ENCODE measurements at regions not wholly inside any gene's neighbourhood (a gene's known extent, or its start where the extent isn't known, plus 50 kb on each side); places are given as distances from the start of the nearest gene placed in this dataset.

DNA sequence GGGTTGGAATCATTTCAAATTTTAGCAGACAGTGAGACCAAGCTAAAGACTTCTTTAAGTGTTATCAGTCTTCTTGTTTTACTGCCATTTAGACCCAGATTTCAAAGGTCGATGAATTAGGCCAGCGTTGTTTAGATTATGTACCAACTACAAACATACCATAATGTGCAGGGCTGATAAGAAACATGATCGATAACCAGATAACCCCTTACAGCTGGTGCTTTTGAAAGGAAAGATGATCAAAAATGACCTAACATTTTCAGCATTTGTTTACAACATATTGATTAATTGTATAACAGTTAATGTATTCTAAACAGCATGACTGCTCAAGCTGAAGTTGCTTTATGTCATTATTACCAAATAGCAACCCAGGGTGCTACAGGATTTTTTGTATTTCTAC lies 400.4 kb upstream of the FAM241A start:
- 9 to 10% methylated on average over 3 of the region's 3 CpGs for WGBS, 2 donors

DNA sequence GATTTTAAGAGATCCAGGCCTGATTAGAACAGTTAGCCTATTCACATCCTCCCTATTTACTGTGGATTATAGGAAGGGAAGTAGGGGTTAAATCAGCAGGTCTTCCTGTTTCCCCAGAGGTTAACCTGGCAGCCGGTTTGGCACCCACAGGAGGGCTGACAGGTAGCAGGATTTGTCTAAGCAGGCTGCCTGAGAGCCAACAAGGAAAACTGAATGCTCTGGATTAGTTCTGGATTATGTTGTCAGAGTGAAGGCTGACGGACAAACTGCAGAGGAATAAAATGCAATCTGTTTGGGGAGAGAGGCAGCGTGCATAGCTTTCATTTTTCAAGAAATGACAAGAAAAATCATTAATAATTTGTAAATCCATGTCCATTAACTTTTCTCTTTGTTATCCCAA lies 397.1 kb upstream of the FAM241A start:
- Histone ChIP-seq H3K36me3 (no peaks in the 10 kb centered on the region), H3K27me3 (no peaks in the 10 kb centered on the region), H3K4me3 (no peak overlapping the region), H3K4me1 (no peaks in the 10 kb centered on the region), H3K9me3 (no peaks in the 10 kb centered on the region), H3K27ac (no peak overlapping the region)
- DNase-seq (no peak), FAIRE-seq (no peak), ATAC-seq (no peak)
- intact Hi-C loops (cut with DNase I) = no loop called here
- TF ChIP-seq, protein P1, sequence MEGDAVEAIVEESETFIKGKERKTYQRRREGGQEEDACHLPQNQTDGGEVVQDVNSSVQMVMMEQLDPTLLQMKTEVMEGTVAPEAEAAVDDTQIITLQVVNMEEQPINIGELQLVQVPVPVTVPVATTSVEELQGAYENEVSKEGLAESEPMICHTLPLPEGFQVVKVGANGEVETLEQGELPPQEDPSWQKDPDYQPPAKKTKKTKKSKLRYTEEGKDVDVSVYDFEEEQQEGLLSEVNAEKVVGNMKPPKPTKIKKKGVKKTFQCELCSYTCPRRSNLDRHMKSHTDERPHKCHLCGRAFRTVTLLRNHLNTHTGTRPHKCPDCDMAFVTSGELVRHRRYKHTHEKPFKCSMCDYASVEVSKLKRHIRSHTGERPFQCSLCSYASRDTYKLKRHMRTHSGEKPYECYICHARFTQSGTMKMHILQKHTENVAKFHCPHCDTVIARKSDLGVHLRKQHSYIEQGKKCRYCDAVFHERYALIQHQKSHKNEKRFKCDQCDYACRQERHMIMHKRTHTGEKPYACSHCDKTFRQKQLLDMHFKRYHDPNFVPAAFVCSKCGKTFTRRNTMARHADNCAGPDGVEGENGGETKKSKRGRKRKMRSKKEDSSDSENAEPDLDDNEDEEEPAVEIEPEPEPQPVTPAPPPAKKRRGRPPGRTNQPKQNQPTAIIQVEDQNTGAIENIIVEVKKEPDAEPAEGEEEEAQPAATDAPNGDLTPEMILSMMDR (IDR thresholded peaks at IDR 0.05) = no peak
- WGBS, 2 donors = 26 to 29% methylated on average over 3 of the region's 3 CpGs

More for the DNA sequence above, 400.4 kb upstream of the FAM241A start:
- no peak for DNase-seq
- Histone ChIP-seq H3K4me1 (no peaks in the 10 kb centered on the region), H3K27me3 (no peaks in the 10 kb centered on the region), H3K4me3 (no peak overlapping the region), H3K9me3 (no peaks in the 10 kb centered on the region), H3K36me3 (no peaks in the 10 kb centered on the region), H3K27ac (no peak overlapping the region)
- ATAC-seq = no peak
- FAIRE-seq = no peak
- TF ChIP-seq, protein P1 (IDR thresholded peaks at IDR 0.05) = no peak
- intact Hi-C loops (cut with DNase I) = no loop called here

DNA sequence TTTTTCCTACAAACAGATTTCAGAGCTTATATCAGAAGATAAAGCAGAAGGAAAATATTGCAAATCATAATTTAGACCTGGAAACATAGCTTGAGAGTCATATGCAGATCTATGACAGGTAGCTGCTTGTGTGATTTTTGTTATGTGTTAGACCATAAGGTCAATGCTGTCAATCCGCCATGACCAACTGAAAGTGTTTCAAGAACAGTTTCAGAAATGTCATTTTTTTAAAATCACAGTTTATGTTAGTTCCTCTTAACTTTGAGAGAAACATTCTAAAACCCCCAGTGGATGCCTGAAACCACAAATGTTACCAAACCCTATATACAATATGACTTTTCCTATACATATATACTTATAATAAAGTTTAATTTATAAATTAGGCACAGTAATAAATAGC lies 391.3 kb upstream of the FAM241A start:
- ATAC-seq = no peak
- intact Hi-C loops (cut with DNase I) = no loop called here
- Histone ChIP-seq H3K4me3 (no peak overlapping the region), H3K9me3 (no peaks in the 10 kb centered on the region), H3K27me3 (no peaks in the 10 kb centered on the region), H3K36me3 (no peaks in the 10 kb centered on the region), H3K4me1 (no peaks in the 10 kb centered on the region), H3K27ac (no peak overlapping the region)
- no peak for FAIRE-seq
- no peak for DNase-seq
- TF ChIP-seq, protein P1 (IDR thresholded peaks at IDR 0.05) = no peak
- WGBS, 2 donors = 72 to 89% methylated on average over 1 of the region's 1 CpG

DNA sequence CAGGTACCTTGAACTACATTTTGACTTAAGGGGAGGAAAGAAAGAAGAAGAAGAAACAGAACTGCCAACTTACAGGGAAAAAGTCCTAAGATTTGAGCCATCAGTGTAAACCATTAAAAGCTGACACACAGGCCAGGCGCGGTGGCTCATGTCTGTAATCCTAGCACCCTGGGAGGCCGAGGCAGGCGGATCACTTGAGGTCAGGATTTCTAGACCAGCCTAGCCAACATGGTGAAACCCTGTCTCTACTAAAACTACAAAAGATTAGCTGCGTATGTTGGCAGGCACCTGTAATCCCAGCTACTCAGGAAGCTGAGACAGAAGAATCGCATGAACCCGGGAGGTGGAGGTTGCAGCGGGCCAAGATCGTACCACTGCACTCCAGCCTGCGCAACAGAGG lies 389.7 kb upstream of the FAM241A start:
- H3K27ac ChIP-seq = no peak overlapping the region
- H3K36me3 ChIP-seq = no peaks in the 10 kb centered on the region
- 88 to 91% methylated on average over 10 of the region's 10 CpGs for WGBS, 2 donors
- TF ChIP-seq, protein P1 (IDR thresholded peaks at IDR 0.05) = no peak
- no peak overlapping the region for H3K4me3 ChIP-seq
- no peaks in the 10 kb centered on the region for H3K4me1 ChIP-seq
- no peaks in the 10 kb centered on the region for H3K27me3 ChIP-seq
- ATAC-seq (no peak), DNase-seq (no peak), FAIRE-seq (no peak)
- intact Hi-C loops (cut with DNase I) = no loop called here
- no peaks in the 10 kb centered on the region for H3K9me3 ChIP-seq

DNA sequence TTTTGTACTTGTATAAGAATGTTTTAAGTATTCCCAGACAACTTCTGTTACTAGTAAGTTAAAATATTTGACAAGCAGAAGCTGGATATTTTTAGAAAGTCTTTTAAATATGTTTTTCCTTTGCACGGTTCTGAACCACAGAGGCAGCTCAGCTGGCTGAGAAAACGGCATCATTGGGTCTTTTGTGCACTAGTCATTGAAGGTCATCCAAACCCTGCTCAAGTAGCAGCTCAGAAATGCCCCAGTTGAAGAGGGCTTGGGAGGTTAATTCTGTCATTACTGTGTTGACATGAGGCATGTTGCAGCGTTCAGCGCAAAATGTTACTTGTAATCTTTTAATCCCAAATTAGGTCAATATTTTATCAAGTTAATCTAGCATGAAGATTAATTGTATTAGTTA lies 383.7 kb upstream of the FAM241A start:
- no peak overlapping the region for H3K27ac ChIP-seq
- TF ChIP-seq, protein P1 (IDR thresholded peaks at IDR 0.05) = no peak
- H3K36me3 ChIP-seq = no peaks in the 10 kb centered on the region
- intact Hi-C loops (cut with DNase I) = no loop called here
- H3K4me1 ChIP-seq = no peaks in the 10 kb centered on the region
- DNase-seq (no peak), ATAC-seq (no peak), FAIRE-seq (no peak)
- 1 to 6% methylated on average over 4 of the region's 4 CpGs for WGBS, 2 donors
- peaks cover 0 to 3% (median 0%) of the 10 kb centered on the region in 4 donors for H3K9me3 ChIP-seq
- H3K27me3 ChIP-seq = no peaks in the 10 kb centered on the region
- H3K4me3 ChIP-seq = no peak overlapping the region
